ENCODE measurements at regions not wholly inside any gene's neighbourhood (a gene's known extent, or its start where the extent isn't known, plus 50 kb on each side); places are given as distances from the start of the nearest gene placed in this dataset.

- TF ChIP-seq CTCF (IDR thresholded peaks at IDR 0.05) (no peak), POLR2A (IDR thresholded peaks at IDR 0.05) (no peak)
Observed at GRCh38 chr2:22557406-22557805, 827.6 kb upstream of the KLHL29 start.
